ENCODE measurements at regions not wholly inside any gene's neighbourhood (a gene's known extent, or its start where the extent isn't known, plus 50 kb on each side); places are given as distances from the start of the nearest gene placed in this dataset.

- ATAC-seq (replicated peaks) (no peak), DNase-seq (no peak)
- Mint-ChIP-seq H3K27me3 (no peaks in the 10 kb centered on the region), H3K27ac (no peak overlapping the region), H3K4me1 (ENCODE audit: low read depth in 2 of 2) (no peaks in the 10 kb centered on the region), H3K9me3 (peaks cover 11 to 13% of the 10 kb centered on the region in 2 donors), H3K4me3 (no peak overlapping the region), H3K36me3 (ENCODE audit: insufficient read depth) (no peaks in the 10 kb centered on the region)
These were observed 312.5 kb upstream of the CHRM2 start for GRCh38 chr7:136555933-136556332.

GRCh38 chr7:136551618-136552017, 316.8 kb upstream of the CHRM2 start:
- ATAC-seq (replicated peaks) (no peak), DNase-seq (no peak)
- H3K36me3 Mint-ChIP-seq (ENCODE audit: insufficient read depth): no peaks in the 10 kb centered on the region
- no peak overlapping the region for H3K4me3 Mint-ChIP-seq
- no peak overlapping the region for H3K27ac Mint-ChIP-seq
- no peaks in the 10 kb centered on the region for H3K27me3 Mint-ChIP-seq
- H3K4me1 Mint-ChIP-seq (ENCODE audit: low read depth in 2 of 2): no peaks in the 10 kb centered on the region
- peaks cover 0 to 5% of the 10 kb centered on the region in 2 donors for H3K9me3 Mint-ChIP-seq

- Mint-ChIP-seq H3K4me1 (ENCODE audit: low read depth in 2 of 2) (no peaks in the 10 kb centered on the region), H3K36me3 (ENCODE audit: insufficient read depth) (no peaks in the 10 kb centered on the region), H3K27me3 (no peaks in the 10 kb centered on the region), H3K9me3 (peaks cover 2 to 5% of the 10 kb centered on the region in 2 donors), H3K4me3 (no peak overlapping the region), H3K27ac (no peak overlapping the region)
- DNase-seq (no peak), ATAC-seq (replicated peaks) (no peak)
These were observed 318.7 kb upstream of the CHRM2 start for GRCh38 chr7:136549756-136550155.

- DNase-seq: no peak
- H3K4me1 Mint-ChIP-seq (ENCODE audit: low read depth in 2 of 2): no peaks in the 10 kb centered on the region
- H3K9me3 Mint-ChIP-seq: peaks cover 20 to 44% of the 10 kb centered on the region in 2 donors
- no peaks in the 10 kb centered on the region for H3K27me3 Mint-ChIP-seq
- H3K36me3 Mint-ChIP-seq (ENCODE audit: insufficient read depth): no peaks in the 10 kb centered on the region
- H3K4me3 Mint-ChIP-seq: no peak overlapping the region
- no peak overlapping the region for H3K27ac Mint-ChIP-seq
- ATAC-seq (replicated peaks): no peak
These were observed 334.7 kb upstream of the CHRM2 start for GRCh38 chr7:136533732-136534131.

GRCh38 chr7:136530831-136531230, 337.6 kb upstream of the CHRM2 start:
- Mint-ChIP-seq H3K27me3 (no peaks in the 10 kb centered on the region), H3K36me3 (ENCODE audit: insufficient read depth) (no peaks in the 10 kb centered on the region), H3K27ac (no peak overlapping the region), H3K9me3 (peaks cover 17 to 40% of the 10 kb centered on the region in 2 donors), H3K4me1 (ENCODE audit: low read depth in 2 of 2) (no peaks in the 10 kb centered on the region), H3K4me3 (no peak overlapping the region)
- ATAC-seq (replicated peaks) (no peak), DNase-seq (no peak)

- DNase-seq (no peak), ATAC-seq (replicated peaks) (no peak)
- Mint-ChIP-seq H3K4me3 (no peak overlapping the region), H3K36me3 (ENCODE audit: insufficient read depth) (no peaks in the 10 kb centered on the region), H3K27me3 (no peaks in the 10 kb centered on the region), H3K4me1 (ENCODE audit: low read depth in 2 of 2) (no peaks in the 10 kb centered on the region), H3K27ac (no peak overlapping the region), H3K9me3 (peaks cover 8 to 22% of the 10 kb centered on the region in 2 donors)
These were observed 340.1 kb upstream of the CHRM2 start for GRCh38 chr7:136528329-136528728.

GRCh38 chr7:136527554-136527953, 340.9 kb upstream of the CHRM2 start:
- Mint-ChIP-seq H3K4me1 (ENCODE audit: low read depth in 2 of 2) (no peaks in the 10 kb centered on the region), H3K27ac (no peak overlapping the region), H3K27me3 (no peaks in the 10 kb centered on the region), H3K4me3 (no peak overlapping the region), H3K9me3 (peaks cover 9 to 18% of the 10 kb centered on the region in 2 donors), H3K36me3 (ENCODE audit: insufficient read depth) (no peaks in the 10 kb centered on the region)
- DNase-seq (no peak), ATAC-seq (replicated peaks) (no peak)

- Mint-ChIP-seq H3K9me3 (peaks cover 5 to 19% of the 10 kb centered on the region in 2 donors), H3K27me3 (no peaks in the 10 kb centered on the region)
These were observed 341.9 kb upstream of the CHRM2 start for GRCh38 chr7:136526408-136527105.

GRCh38 chr7:136523571-136523970, 344.9 kb upstream of the CHRM2 start:
- DNase-seq (no peak), ATAC-seq (replicated peaks) (no peak)
- Mint-ChIP-seq H3K4me3 (no peak overlapping the region), H3K27me3 (no peaks in the 10 kb centered on the region), H3K9me3 (peaks cover 4 to 14% of the 10 kb centered on the region in 2 donors), H3K27ac (no peak overlapping the region), H3K4me1 (ENCODE audit: low read depth in 2 of 2) (no peaks in the 10 kb centered on the region), H3K36me3 (ENCODE audit: insufficient read depth) (no peaks in the 10 kb centered on the region)

More at GRCh38 chr7:136526408-136527105, 341.9 kb upstream of the CHRM2 start:
- H3K27ac Mint-ChIP-seq: no peak overlapping the region
- no peak overlapping the region for H3K4me3 Mint-ChIP-seq
- H3K36me3 Mint-ChIP-seq (ENCODE audit: insufficient read depth): no peaks in the 10 kb centered on the region
- H3K4me1 Mint-ChIP-seq (ENCODE audit: low read depth in 2 of 2): no peaks in the 10 kb centered on the region
- ATAC-seq (replicated peaks) (no peak), DNase-seq (no peak)

- Mint-ChIP-seq H3K36me3 (ENCODE audit: insufficient read depth) (no peaks in the 10 kb centered on the region), H3K9me3 (peaks cover 2 to 20% of the 10 kb centered on the region in 2 donors), H3K27me3 (no peaks in the 10 kb centered on the region), H3K4me1 (ENCODE audit: low read depth in 2 of 2) (no peaks in the 10 kb centered on the region), H3K27ac (no peak overlapping the region), H3K4me3 (no peak overlapping the region)
- ATAC-seq (replicated peaks) (no peak), DNase-seq (no peak)
These were observed 350.5 kb upstream of the CHRM2 start for GRCh38 chr7:136517971-136518370.

GRCh38 chr7:136514776-136515175, 353.7 kb upstream of the CHRM2 start:
- Mint-ChIP-seq H3K9me3 (peaks cover 8 to 14% of the 10 kb centered on the region in 2 donors), H3K27ac (no peak overlapping the region), H3K4me3 (no peak overlapping the region), H3K27me3 (no peaks in the 10 kb centered on the region), H3K4me1 (ENCODE audit: low read depth in 2 of 2) (no peaks in the 10 kb centered on the region), H3K36me3 (ENCODE audit: insufficient read depth) (no peaks in the 10 kb centered on the region)
- no peak for ATAC-seq (replicated peaks)
- no peak for DNase-seq

- no peaks in the 10 kb centered on the region for H3K36me3 Mint-ChIP-seq (ENCODE audit: insufficient read depth)
- no peak overlapping the region for H3K27ac Mint-ChIP-seq
- H3K27me3 Mint-ChIP-seq: no peaks in the 10 kb centered on the region
- no peak overlapping the region for H3K4me3 Mint-ChIP-seq
- peaks cover 8 to 14% of the 10 kb centered on the region in 2 donors for H3K9me3 Mint-ChIP-seq
- no peaks in the 10 kb centered on the region for H3K4me1 Mint-ChIP-seq (ENCODE audit: low read depth in 2 of 2)
- DNase-seq (no peak), ATAC-seq (replicated peaks) (no peak)
These were observed 354.7 kb upstream of the CHRM2 start for GRCh38 chr7:136513744-136514143.

- DNase-seq (no peak), ATAC-seq (replicated peaks) (no peak)
- no peak overlapping the region for H3K27ac Mint-ChIP-seq
- peaks cover 10 to 14% of the 10 kb centered on the region in 2 donors for H3K9me3 Mint-ChIP-seq
- H3K4me1 Mint-ChIP-seq (ENCODE audit: low read depth in 2 of 2): no peaks in the 10 kb centered on the region
- H3K4me3 Mint-ChIP-seq: no peak overlapping the region
- H3K27me3 Mint-ChIP-seq: no peaks in the 10 kb centered on the region
- no peaks in the 10 kb centered on the region for H3K36me3 Mint-ChIP-seq (ENCODE audit: insufficient read depth)
These were observed 359.0 kb upstream of the CHRM2 start for GRCh38 chr7:136509466-136509865.

- Mint-ChIP-seq H3K4me1 (ENCODE audit: low read depth in 2 of 2) (no peaks in the 10 kb centered on the region), H3K36me3 (ENCODE audit: insufficient read depth) (no peaks in the 10 kb centered on the region), H3K4me3 (no peak overlapping the region), H3K27me3 (no peaks in the 10 kb centered on the region), H3K9me3 (peaks cover 7 to 9% of the 10 kb centered on the region in 2 donors), H3K27ac (no peak overlapping the region)
- DNase-seq (no peak), ATAC-seq (replicated peaks) (no peak)
These were observed 366.3 kb upstream of the CHRM2 start for GRCh38 chr7:136502162-136502561.
